GM23338 (cell line): ENCODE measurements at regions not wholly inside any gene's neighbourhood (a gene's known extent, or its start where the extent isn't known, plus 50 kb on each side); places are given as distances from the start of the nearest gene placed in this dataset.
"Not testable (repeated sequence)": the region's sequence is repeated elsewhere in the genome, so short reads cannot be mapped to it uniquely, and the experiment has no call there.

Source experiments
- CREB1 ChIP-seq: fragments of 250-450 bp; sonication (Bioruptor Pico); IDR thresholded peaks from 2 replicates; pipeline ENCODE4 v1.5.0; 2020; ENCODE audit warnings: low read depth, mild to moderate bottlenecking, moderate library complexity
- CTCF ChIP-seq, 2 experiments: fragments of 200-600 bp in 1 of 2; sonication (generic) in 1 of 2; conservative IDR thresholded peaks; 2 replicates each; pipeline versions ENCODE4 v1.5.1 to v1.6.1; 2016 to 2017; ENCODE audit warnings: antibody characterized with exemption in 2 of 2, low read depth in 2 of 2, mild to moderate bottlenecking in 2 of 2, moderate library complexity in 1 of 2
- ETS1 ChIP-seq: IDR thresholded peaks from 2 replicates; pipeline ENCODE4 v1.6.1; 2016; ENCODE audit warnings: antibody characterized with exemption
- EZH2 ChIP-seq: fragments of 200-600 bp; sonication (generic); IDR thresholded peaks from one replicate; pipeline ENCODE4 v1.8.0; 2017; ENCODE audit warnings: antibody characterized with exemption, mild to moderate bottlenecking, low read depth; ENCODE audit not compliant: unreplicated experiment
- EZH2phosphoT487 ChIP-seq: fragments of 200-600 bp; sonication (generic); IDR thresholded peaks from one replicate; pipeline ENCODE4 v1.8.1; 2018; ENCODE audit warnings: antibody characterized with exemption; ENCODE audit not compliant: unreplicated experiment
- JUNB ChIP-seq: IDR thresholded peaks from one replicate; pipeline ENCODE4 v1.6.1; 2016; ENCODE audit warnings: antibody characterized with exemption; ENCODE audit not compliant: unreplicated experiment
- NANOG ChIP-seq: IDR thresholded peaks from 2 replicates; pipeline ENCODE4 v1.6.1; 2016; ENCODE audit warnings: antibody characterized with exemption, borderline replicate concordance
- POLR2AphosphoS5 ChIP-seq: IDR thresholded peaks from 2 replicates; pipeline ENCODE4 v1.6.1; 2016; ENCODE audit warnings: antibody characterized with exemption, low read depth
- REST ChIP-seq: IDR thresholded peaks from one replicate; pipeline ENCODE4 v1.6.1; 2018; ENCODE audit warnings: antibody characterized with exemption; ENCODE audit not compliant: unreplicated experiment
- STAT1 ChIP-seq: IDR thresholded peaks from one replicate; pipeline ENCODE4 v1.6.1; 2016; ENCODE audit warnings: antibody characterized with exemption; ENCODE audit not compliant: unreplicated experiment
- ZNF114 ChIP-seq: fragments of 250-450 bp; sonication (Bioruptor Pico); IDR thresholded peaks from 2 replicates; pipeline ENCODE4 v1.5.0; 2020; ENCODE audit warnings: mild to moderate bottlenecking, moderate library complexity
- ZNF331 ChIP-seq: fragments of 250-450 bp; sonication (Bioruptor Pico); IDR thresholded peaks from 2 replicates; pipeline ENCODE4 v1.5.0; 2020; ENCODE audit warnings: low read depth, mild to moderate bottlenecking, moderate library complexity
- ZNF462 ChIP-seq: fragments of 250-450 bp; sonication (Bioruptor Pico); IDR thresholded peaks from 2 replicates; pipeline ENCODE4 v1.5.0; 2020; ENCODE audit warnings: mild to moderate bottlenecking, moderate library complexity

GRCh38 chr6:33520636-33521488 is 59.2 kb downstream of the BAK1 start:
- TF ChIP-seq CTCF (conservative IDR thresholded peaks at IDR 0.05; ENCODE audit: low read depth in 2 of 2); EZH2; POLR2AphosphoS5; JUNB; REST; STAT1; CREB1; ZNF331; ZNF114 (CRISPR knock-in tag); EZH2phosphoT487; ZNF462 (CRISPR knock-in tag); ETS1; NANOG: not testable (repeated sequence)
